ENCODE measurements at regions not wholly inside any gene's neighbourhood (a gene's known extent, or its start where the extent isn't known, plus 50 kb on each side); places are given as distances from the start of the nearest gene placed in this dataset.

DNA sequence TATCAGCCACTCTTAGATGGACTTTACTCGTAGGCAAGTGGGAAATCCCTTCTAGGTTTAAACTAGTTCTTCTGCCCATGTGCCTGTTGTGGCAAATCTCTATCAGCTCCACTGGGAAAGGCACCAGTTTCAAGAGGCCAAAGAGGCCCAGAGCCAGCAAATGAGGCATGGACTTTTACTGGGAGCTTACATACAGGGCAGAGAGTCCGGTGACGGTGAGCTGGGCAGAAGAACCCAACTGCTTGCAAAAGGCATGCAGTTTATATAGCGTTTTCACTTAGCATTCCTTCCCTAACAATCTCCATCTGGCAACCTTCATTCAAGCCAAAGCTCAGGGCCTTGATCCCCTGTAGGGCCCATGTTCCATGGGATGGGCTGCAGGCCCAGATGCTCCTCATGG, 93.0 kb upstream of the C3orf80 start:
- Histone ChIP-seq H3K4me3 (no peak overlapping the region), H3K9me3 (no peaks in the 10 kb centered on the region), H3K27ac (no peak overlapping the region), H3K27me3 (no peaks in the 10 kb centered on the region), H3K4me1 (no peaks in the 10 kb centered on the region), H3K36me3 (no peaks in the 10 kb centered on the region)
- no peak for DNase-seq
- TF ChIP-seq, protein P1, sequence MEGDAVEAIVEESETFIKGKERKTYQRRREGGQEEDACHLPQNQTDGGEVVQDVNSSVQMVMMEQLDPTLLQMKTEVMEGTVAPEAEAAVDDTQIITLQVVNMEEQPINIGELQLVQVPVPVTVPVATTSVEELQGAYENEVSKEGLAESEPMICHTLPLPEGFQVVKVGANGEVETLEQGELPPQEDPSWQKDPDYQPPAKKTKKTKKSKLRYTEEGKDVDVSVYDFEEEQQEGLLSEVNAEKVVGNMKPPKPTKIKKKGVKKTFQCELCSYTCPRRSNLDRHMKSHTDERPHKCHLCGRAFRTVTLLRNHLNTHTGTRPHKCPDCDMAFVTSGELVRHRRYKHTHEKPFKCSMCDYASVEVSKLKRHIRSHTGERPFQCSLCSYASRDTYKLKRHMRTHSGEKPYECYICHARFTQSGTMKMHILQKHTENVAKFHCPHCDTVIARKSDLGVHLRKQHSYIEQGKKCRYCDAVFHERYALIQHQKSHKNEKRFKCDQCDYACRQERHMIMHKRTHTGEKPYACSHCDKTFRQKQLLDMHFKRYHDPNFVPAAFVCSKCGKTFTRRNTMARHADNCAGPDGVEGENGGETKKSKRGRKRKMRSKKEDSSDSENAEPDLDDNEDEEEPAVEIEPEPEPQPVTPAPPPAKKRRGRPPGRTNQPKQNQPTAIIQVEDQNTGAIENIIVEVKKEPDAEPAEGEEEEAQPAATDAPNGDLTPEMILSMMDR (IDR thresholded peaks at IDR 0.05), result no peak
- TF ChIP-seq POLR2A (IDR thresholded peaks at IDR 0.05), result no peak
- intact Hi-C loops (cut with DNase I; ENCODE audit: low total_unique reads), result no loop called here

DNA sequence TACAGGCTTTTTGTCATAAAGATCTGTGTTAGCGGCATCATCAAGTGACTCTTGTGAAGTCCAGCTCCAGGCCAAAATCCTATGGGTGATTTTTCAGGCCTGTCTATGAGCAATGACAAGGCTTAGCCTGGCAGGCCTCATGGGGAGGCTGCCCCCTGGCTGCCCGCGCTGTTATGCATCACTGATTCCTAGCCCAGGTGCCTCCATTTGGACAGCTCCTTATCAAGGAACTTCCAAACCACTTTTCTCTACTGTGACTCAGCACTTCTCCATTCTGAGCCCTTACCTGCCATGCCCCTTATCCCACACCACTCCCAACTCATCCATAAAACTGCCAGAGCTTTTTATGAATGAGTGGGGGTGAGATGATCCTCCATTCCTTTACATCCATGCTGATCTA, 91.5 kb upstream of the C3orf80 start:
- Histone ChIP-seq H3K4me3 (no peak overlapping the region), H3K27ac (no peak overlapping the region), H3K4me1 (no peaks in the 10 kb centered on the region), H3K27me3 (no peaks in the 10 kb centered on the region), H3K36me3 (no peaks in the 10 kb centered on the region), H3K9me3 (no peaks in the 10 kb centered on the region)
- TF ChIP-seq, protein P1 (IDR thresholded peaks at IDR 0.05), result no peak
- TF ChIP-seq POLR2A (IDR thresholded peaks at IDR 0.05), result no peak
- no peak for DNase-seq
- intact Hi-C loops (cut with DNase I; ENCODE audit: low total_unique reads), result no loop called here

DNA sequence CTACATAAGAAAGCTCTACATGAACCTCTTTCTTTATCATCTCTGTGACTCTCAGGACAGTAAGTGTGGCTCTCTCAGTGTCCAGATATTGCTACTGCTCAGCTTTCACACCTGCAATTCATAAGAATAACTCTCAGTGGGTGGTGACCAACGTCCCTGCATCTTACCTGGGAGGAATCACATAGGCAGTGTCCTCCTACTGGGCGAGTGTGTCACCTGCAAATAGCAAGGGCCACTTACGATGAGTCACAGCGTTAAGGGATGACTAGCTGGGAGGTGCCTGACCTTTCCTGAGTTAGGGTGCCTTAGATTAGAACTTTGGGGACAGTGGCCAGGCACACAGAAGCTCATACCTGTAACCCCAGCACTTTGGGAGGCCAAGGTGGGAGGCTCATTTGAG, 90.8 kb upstream of the C3orf80 start:
- no peaks in the 10 kb centered on the region for H3K27me3 ChIP-seq
- no peaks in the 10 kb centered on the region for H3K36me3 ChIP-seq
- intact Hi-C loops (cut with DNase I; ENCODE audit: low total_unique reads), result no loop called here
- DNase-seq, result no peak
- H3K27ac ChIP-seq, result no peak overlapping the region
- TF ChIP-seq, protein P1 (IDR thresholded peaks at IDR 0.05), result no peak
- TF ChIP-seq POLR2A (IDR thresholded peaks at IDR 0.05), result no peak
- H3K9me3 ChIP-seq, result no peaks in the 10 kb centered on the region
- H3K4me1 ChIP-seq, result no peaks in the 10 kb centered on the region
- H3K4me3 ChIP-seq, result no peak overlapping the region

DNA sequence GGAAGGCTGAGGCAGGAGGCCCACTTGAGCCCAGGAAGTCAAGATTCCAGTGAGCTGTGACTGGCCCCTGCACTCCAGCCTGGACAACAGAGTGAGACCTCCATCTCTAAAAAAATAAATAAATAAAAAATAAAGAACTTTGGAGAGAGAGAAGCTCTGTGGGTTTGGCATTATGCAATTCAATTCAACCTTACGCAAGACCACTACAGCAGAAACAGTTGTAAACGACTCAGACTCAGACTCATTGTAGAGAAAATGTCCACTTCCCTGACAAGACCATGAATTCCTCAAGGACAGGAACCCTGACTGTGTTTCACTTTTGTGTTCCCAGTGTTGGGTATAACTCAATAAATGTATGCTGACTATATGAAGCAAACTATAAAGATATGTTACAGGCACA, 90.3 kb upstream of the C3orf80 start:
- Histone ChIP-seq H3K27me3 (no peaks in the 10 kb centered on the region), H3K4me3 (no peak overlapping the region), H3K9me3 (no peaks in the 10 kb centered on the region), H3K27ac (no peak overlapping the region), H3K4me1 (no peaks in the 10 kb centered on the region), H3K36me3 (no peaks in the 10 kb centered on the region)
- intact Hi-C loops (cut with DNase I; ENCODE audit: low total_unique reads), result no loop called here
- no peak for TF ChIP-seq POLR2A (IDR thresholded peaks at IDR 0.05)
- TF ChIP-seq, protein P1 (IDR thresholded peaks at IDR 0.05), result no peak
- DNase-seq, result no peak

DNA sequence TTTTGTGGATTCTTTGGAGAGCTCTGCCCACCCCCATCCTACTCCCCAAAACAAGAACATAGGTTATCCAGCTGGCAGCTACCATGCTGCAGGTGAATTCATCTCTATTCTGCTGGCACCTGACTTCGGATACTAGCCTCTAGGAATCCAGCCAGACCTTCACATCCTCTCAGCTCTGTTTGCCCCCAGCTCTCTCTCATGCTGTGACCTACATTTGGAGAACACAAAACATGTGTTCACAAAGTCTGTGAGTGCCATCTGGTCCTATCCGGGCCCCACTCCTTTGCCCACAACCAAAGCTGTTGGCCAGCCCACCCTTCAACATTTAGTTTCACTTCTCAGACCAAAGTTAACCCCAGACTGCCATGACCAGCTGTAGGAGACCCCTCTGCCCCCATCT, 89.4 kb upstream of the C3orf80 start:
- Histone ChIP-seq H3K4me3 (no peak overlapping the region), H3K36me3 (no peaks in the 10 kb centered on the region), H3K9me3 (no peaks in the 10 kb centered on the region), H3K4me1 (no peaks in the 10 kb centered on the region), H3K27ac (no peak overlapping the region), H3K27me3 (no peaks in the 10 kb centered on the region)
- TF ChIP-seq, protein P1 (IDR thresholded peaks at IDR 0.05), result no peak
- TF ChIP-seq POLR2A (IDR thresholded peaks at IDR 0.05), result no peak
- DNase-seq, result no peak
- intact Hi-C loops (cut with DNase I; ENCODE audit: low total_unique reads), result no loop called here

Measured in uterus (tissue), 3 donors.